ENCODE measurements at regions not wholly inside any gene's neighbourhood (a gene's known extent, or its start where the extent isn't known, plus 50 kb on each side); places are given as distances from the start of the nearest gene placed in this dataset.

- TF ChIP-seq POLR2A (IDR thresholded peaks at IDR 0.05) (no peak), CTCF (IDR thresholded peaks at IDR 0.05) (no peak), EP300 (IDR thresholded peaks at IDR 0.05) (no peak)
Observed at GRCh38 chr7:56570968-56571367, 454.8 kb upstream of the NUPR2 start.

GRCh38 chr7:56538541-56539429 lies 422.6 kb upstream of the NUPR2 start:
- no peaks in the 10 kb centered on the region for H3K4me1 ChIP-seq
- H3K9me3 ChIP-seq, result peaks cover 0 to 61% (median 0%) of the 10 kb centered on the region in 4 donors
- TF ChIP-seq POLR2A (IDR thresholded peaks at IDR 0.05) (no peak), EP300 (IDR thresholded peaks at IDR 0.05) (no peak), CTCF (IDR thresholded peaks at IDR 0.05) (no peak)
- DNase-seq (ENCODE audit: low spot score in 2 of 2), result no peak
- H3K27me3 ChIP-seq, result no peaks in the 10 kb centered on the region
- no peak overlapping the region for H3K4me3 ChIP-seq
- no peaks in the 10 kb centered on the region for H3K36me3 ChIP-seq
- H3K27ac ChIP-seq, result no peak overlapping the region
- whole genome bisulfite sequencing, 2 donors, result 50 to 64% methylated on average over 30 to 32 of the region's 37 CpGs

More at GRCh38 chr7:56570968-56571367, 454.8 kb upstream of the NUPR2 start:
- Histone ChIP-seq H3K4me1 (no peaks in the 10 kb centered on the region), H3K9me3 (peaks cover 0 to 37% (median 3%) of the 10 kb centered on the region in 4 donors), H3K36me3 (no peaks in the 10 kb centered on the region), H3K4me3 (no peak overlapping the region), H3K27ac (no peak overlapping the region), H3K27me3 (no peaks in the 10 kb centered on the region)
- whole genome bisulfite sequencing, 2 donors, result 76 to 80% methylated on average over 1 of the region's 1 CpG
- no peak for DNase-seq (ENCODE audit: low spot score in 2 of 2)

GRCh38 chr7:56537952-56538351 lies 421.7 kb upstream of the NUPR2 start:
- peak overlapping the region in 1 of 4 donors; percentile 4 for H3K4me3 ChIP-seq
- H3K27ac ChIP-seq, result no peak overlapping the region
- TF ChIP-seq POLR2A (IDR thresholded peaks at IDR 0.05) (no peak), CTCF (IDR thresholded peaks at IDR 0.05) (no peak), EP300 (IDR thresholded peaks at IDR 0.05) (no peak)
- DNase-seq (ENCODE audit: low spot score in 2 of 2), result no peak
- 23 to 43% methylated on average over 16 to 19 of the region's 19 CpGs for WGBS, 2 donors
- no peaks in the 10 kb centered on the region for H3K4me1 ChIP-seq
- peaks cover 0 to 61% (median 0%) of the 10 kb centered on the region in 4 donors for H3K9me3 ChIP-seq
- H3K27me3 ChIP-seq, result no peaks in the 10 kb centered on the region
- no peaks in the 10 kb centered on the region for H3K36me3 ChIP-seq

- H3K4me3 ChIP-seq, result peak overlapping the region in 1 of 4 donors; percentile 4
- WGBS, 2 donors, result 41 to 58% methylated on average over 20 of the region's 20 CpGs
- no peaks in the 10 kb centered on the region for H3K4me1 ChIP-seq
- TF ChIP-seq POLR2A (IDR thresholded peaks at IDR 0.05) (no peak), CTCF (IDR thresholded peaks at IDR 0.05) (no peak), EP300 (IDR thresholded peaks at IDR 0.05) (no peak)
- H3K36me3 ChIP-seq, result no peaks in the 10 kb centered on the region
- no peak for DNase-seq (ENCODE audit: low spot score in 2 of 2)
- no peak overlapping the region for H3K27ac ChIP-seq
- no peaks in the 10 kb centered on the region for H3K27me3 ChIP-seq
- peaks cover 0 to 57% (median 0%) of the 10 kb centered on the region in 4 donors for H3K9me3 ChIP-seq
Observed at GRCh38 chr7:56537477-56537876, 421.3 kb upstream of the NUPR2 start.

- Histone ChIP-seq H3K4me1 (no peaks in the 10 kb centered on the region), H3K4me3 (no peak overlapping the region), H3K9me3 (peaks cover 0 to 68% (median 0%) of the 10 kb centered on the region in 4 donors), H3K27me3 (no peaks in the 10 kb centered on the region), H3K36me3 (no peaks in the 10 kb centered on the region), H3K27ac (no peak overlapping the region)
- no peak for TF ChIP-seq EP300 (IDR thresholded peaks at IDR 0.05)
- TF ChIP-seq CTCF (IDR thresholded peaks at IDR 0.05), result no peak
- TF ChIP-seq POLR2A (IDR thresholded peaks at IDR 0.05), result no peak
- no peak for DNase-seq (ENCODE audit: low spot score in 2 of 2)
- 63 to 88% methylated on average over 3 of the region's 3 CpGs for WGBS, 2 donors
Observed at GRCh38 chr7:56495165-56495564, 378.9 kb upstream of the NUPR2 start.

Measured in tibial nerve (tissue), 4 donors.